Panc1 (cell line): ENCODE measurements at regions not wholly inside any gene's neighbourhood (a gene's known extent, or its start where the extent isn't known, plus 50 kb on each side); places are given as distances from the start of the nearest gene placed in this dataset.

Source experiments
- ATAC-seq: fragments of 200-7000 bp; cut with Tn5 transposase; 2 replicates; pipeline ENCODE4 v1.9.1; 2020; ENCODE audit warnings: mild to moderate bottlenecking, moderate library complexity
- BruUV-seq: library from RNA; stranded (reverse); fragments of 400-500 nt; replicated peaks from 2 replicates; lab custom pipeline; 2021; lab: Mats Ljungman, UMichigan
- CTCF ChIA-PET: fragments of 300-600 bp; sonication (Branson Sonifier 250); formaldehyde crosslinking; loops from one replicate; lab custom pipeline; 2022; ENCODE audit warnings: antibody characterized with exemption; lab: Charles Lee
- POLR2A ChIA-PET: fragments of 300-600 bp; sonication (Branson Sonifier 250); formaldehyde crosslinking; loops from one replicate; lab custom pipeline; 2022; ENCODE audit warnings: antibody characterized with exemption; lab: Charles Lee
- DNase-seq: peaks from one replicate; pipeline ENCODE4 v3.0.0-alpha.2; 2010; ENCODE audit warnings: low read depth, low spot score
- H3K27ac ChIP-seq: 2 replicates; pipeline ENCODE4 v1.5.1; 2011; ENCODE audit warnings: mild to moderate bottlenecking, low read length, inconsistent platforms
- H3K27me3 ChIP-seq: fragments of 200-500 bp; sonication (Bioruptor generic); 2 replicates; pipeline ENCODE4 v1.6.0; 2014; ENCODE audit warnings: low read length, inconsistent platforms; ENCODE audit not compliant: control insufficient read depth, insufficient read depth
- H3K36me3 ChIP-seq: fragments of 200-500 bp; sonication (Bioruptor generic); 2 replicates; pipeline ENCODE4 v1.5.1; 2014; ENCODE audit warnings: inconsistent platforms, mild to moderate bottlenecking, low read length, moderate library complexity; ENCODE audit not compliant: control insufficient read depth, insufficient read depth
- H3K4me1 ChIP-seq: 2 replicates; pipeline ENCODE4 v1.5.1; 2011; ENCODE audit warnings: inconsistent platforms, mild to moderate bottlenecking, low read length, moderate library complexity; ENCODE audit not compliant: control insufficient read depth, insufficient read depth
- H3K4me3 ChIP-seq, 2 experiments: 2 replicates each; pipeline ENCODE4 v1.5.1; 2011 to 2012; ENCODE audit warnings: low read depth in 2 of 2, low read length in 2 of 2, mild to moderate bottlenecking in 2 of 2, inconsistent platforms in 1 of 2, moderate library complexity in 1 of 2
- H3K9me3 ChIP-seq: fragments of 200-500 bp; sonication (Bioruptor generic); 2 replicates; pipeline ENCODE4 v1.5.1; 2014; ENCODE audit warnings: low read depth, mild to moderate bottlenecking, inconsistent platforms, low read length, moderate library complexity; ENCODE audit not compliant: control insufficient read depth, insufficient read depth
- CTCF ChIP-seq: fragments of 450-650 bp; IDR thresholded peaks from 2 replicates; pipeline ENCODE4 v1.5.1; 2017; ENCODE audit warnings: mild to moderate bottlenecking
- POLR2AphosphoS5 ChIP-seq: IDR thresholded peaks from 2 replicates; pipeline ENCODE4 v1.6.1; 2012; ENCODE audit warnings: mild to moderate bottlenecking, low read depth, low read length, moderate library complexity
- REST ChIP-seq, 2 experiments: IDR thresholded peaks; 2 replicates each; pipeline ENCODE4 v1.6.1; 2011 to 2012; ENCODE audit warnings: low read depth in 2 of 2, control low read depth in 1 of 2, low read length in 1 of 2, mild to moderate bottlenecking in 1 of 2, moderate library complexity in 1 of 2; ENCODE audit not compliant: insufficient read depth in 1 of 2
- SIN3A ChIP-seq: IDR thresholded peaks from 2 replicates; pipeline ENCODE4 v1.6.1; 2012; ENCODE audit warnings: low read depth, mild to moderate bottlenecking, low read length, moderate library complexity, borderline replicate concordance; ENCODE audit not compliant: insufficient read depth
- TCF7L2 ChIP-seq: IDR thresholded peaks from 2 replicates; pipeline ENCODE4 v1.6.1; 2011; ENCODE audit warnings: mild to moderate bottlenecking, low read depth, low read length, inconsistent platforms
- in situ Hi-C: cut with HindIII; loops from 2 replicates; pipeline ENCODE4 v1.10.0; 2016; ENCODE audit warnings: low sequenced_read_pairs, low pct_unique_long_range_greater_than_20kb
- intact Hi-C: fragments of 100-400 bp; cut with micrococcal nuclease; formaldehyde crosslinking; loops from one replicate; pipeline ENCODE4 v1.10.0; 2022; ENCODE audit not compliant: unreplicated experiment

- ChIA-PET POLR2A (no interaction called here), CTCF (no interaction called here)
- no peak for TF ChIP-seq SIN3A
- no peak for TF ChIP-seq POLR2AphosphoS5
- TF ChIP-seq TCF7L2: no peak
- no peak for TF ChIP-seq CTCF
- no peak for TF ChIP-seq REST (IDR thresholded peaks at IDR 0.05; ENCODE audit: insufficient read depth in 1 of 2, low read depth in 2 of 2, low read length in 1 of 2)
- DNase-seq (no peak), ATAC-seq (no peak)
- H3K4me1 ChIP-seq: no peaks in the 10 kb centered on the region
- no peak overlapping the region for H3K4me3 ChIP-seq
- in situ Hi-C loops: no loop called here
- H3K27ac ChIP-seq: no peak overlapping the region
- BruUV-seq: no TSS peak
- H3K27me3 ChIP-seq: no peaks in the 10 kb centered on the region
- no peaks in the 10 kb centered on the region for H3K36me3 ChIP-seq
- no peaks in the 10 kb centered on the region for H3K9me3 ChIP-seq
- intact Hi-C loops: no loop called here
Observed at GRCh38 chr4:11701966-11702725, 273.5 kb upstream of the HS3ST1 start.

- H3K27ac ChIP-seq: no peak overlapping the region
- in situ Hi-C loops (no loop called here), intact Hi-C loops (no loop called here)
- H3K4me3 ChIP-seq: no peak overlapping the region
- H3K36me3 ChIP-seq: no peaks in the 10 kb centered on the region
- CTCF ChIA-PET: no interaction called here
- ATAC-seq (no peak), DNase-seq (no peak)
- no peaks in the 10 kb centered on the region for H3K9me3 ChIP-seq
- no TSS peak for BruUV-seq
- no peaks in the 10 kb centered on the region for H3K4me1 ChIP-seq
- TF ChIP-seq POLR2AphosphoS5 (no peak), REST (IDR thresholded peaks at IDR 0.05; ENCODE audit: insufficient read depth in 1 of 2, low read depth in 2 of 2, low read length in 1 of 2) (no peak), TCF7L2 (no peak), CTCF (no peak), SIN3A (no peak)
- POLR2A ChIA-PET: no interaction called here
- H3K27me3 ChIP-seq: no peaks in the 10 kb centered on the region
Observed at GRCh38 chr4:11700751-11701226, 272.1 kb upstream of the HS3ST1 start.
